ENCODE measurements at regions not wholly inside any gene's neighbourhood (a gene's known extent, or its start where the extent isn't known, plus 50 kb on each side); places are given as distances from the start of the nearest gene placed in this dataset.
"Not testable (repeated sequence)": the region's sequence is repeated elsewhere in the genome, so short reads cannot be mapped to it uniquely, and the experiment has no call there.

GRCh38 chr9:33740958-33741357, 54.4 kb upstream of the PRSS3 start:
- not testable (repeated sequence) for TF ChIP-seq CTCF, POLR2A (IDR thresholded peaks at IDR 0.05)

All from testis (tissue), 2 donors.